ENCODE measurements at regions not wholly inside any gene's neighbourhood (a gene's known extent, or its start where the extent isn't known, plus 50 kb on each side); places are given as distances from the start of the nearest gene placed in this dataset.

GRCh38 chr3:62926494-62926893 is 51.3 kb upstream of the CADPS start:
- Mint-ChIP-seq H3K27ac (no peak overlapping the region), H3K36me3 (ENCODE audit: low read depth) (no peaks in the 10 kb centered on the region), H3K4me1 (no peaks in the 10 kb centered on the region), H3K4me3 (no peak overlapping the region), H3K27me3 (no peaks in the 10 kb centered on the region), H3K9me3 (no peaks in the 10 kb centered on the region)
- ChIA-PET CTCF (no interaction called here), POLR2A (no interaction called here)
- TF ChIP-seq CTCF (IDR thresholded peaks at IDR 0.05): no peak
- intact Hi-C loops (cut with micrococcal nuclease): no loop called here
- DNase-seq (no peak), ATAC-seq (ENCODE audit: low read depth) (no peak)

GRCh38 chr3:62928256-62928655 is 53.0 kb upstream of the CADPS start:
- intact Hi-C loops (cut with micrococcal nuclease): no loop called here
- DNase-seq (no peak), ATAC-seq (ENCODE audit: low read depth) (no peak)
- no peaks in the 10 kb centered on the region for H3K9me3 Mint-ChIP-seq
- H3K27ac Mint-ChIP-seq: no peak overlapping the region
- H3K4me1 Mint-ChIP-seq: no peaks in the 10 kb centered on the region
- no peaks in the 10 kb centered on the region for H3K36me3 Mint-ChIP-seq (ENCODE audit: low read depth)
- H3K27me3 Mint-ChIP-seq: no peaks in the 10 kb centered on the region
- POLR2A ChIA-PET: no interaction called here
- CTCF ChIA-PET: no interaction called here
- TF ChIP-seq CTCF (IDR thresholded peaks at IDR 0.05): no peak
- no peak overlapping the region for H3K4me3 Mint-ChIP-seq

GRCh38 chr3:62929771-62930170 is 54.6 kb upstream of the CADPS start:
- DNase-seq (no peak), ATAC-seq (ENCODE audit: low read depth) (no peak)
- no peaks in the 10 kb centered on the region for H3K36me3 Mint-ChIP-seq (ENCODE audit: low read depth)
- intact Hi-C loops (cut with micrococcal nuclease): no loop called here
- no peaks in the 10 kb centered on the region for H3K9me3 Mint-ChIP-seq
- TF ChIP-seq CTCF (IDR thresholded peaks at IDR 0.05): no peak
- no peaks in the 10 kb centered on the region for H3K4me1 Mint-ChIP-seq
- no peak overlapping the region for H3K4me3 Mint-ChIP-seq
- H3K27me3 Mint-ChIP-seq: no peaks in the 10 kb centered on the region
- no peak overlapping the region for H3K27ac Mint-ChIP-seq
- ChIA-PET POLR2A (no interaction called here), CTCF (no interaction called here)

- POLR2A ChIA-PET: no interaction called here
- no peaks in the 10 kb centered on the region for H3K27me3 Mint-ChIP-seq
- no peaks in the 10 kb centered on the region for H3K36me3 Mint-ChIP-seq (ENCODE audit: low read depth)
- H3K27ac Mint-ChIP-seq: no peak overlapping the region
- no peak overlapping the region for H3K4me3 Mint-ChIP-seq
- no peak for ATAC-seq (ENCODE audit: low read depth)
- H3K9me3 Mint-ChIP-seq: peaks cover 4% of the 10 kb centered on the region
- no peak for TF ChIP-seq CTCF (IDR thresholded peaks at IDR 0.05)
- no peak for DNase-seq
- intact Hi-C loops (cut with micrococcal nuclease): no loop called here
- CTCF ChIA-PET: no interaction called here
- no peaks in the 10 kb centered on the region for H3K4me1 Mint-ChIP-seq
Measured at GRCh38 chr3:62935793-62936192, 60.6 kb upstream of the CADPS start.

GRCh38 chr3:62936626-62937254 is 61.5 kb upstream of the CADPS start:
- TF ChIP-seq CTCF (IDR thresholded peaks at IDR 0.05): no peak
- no peak overlapping the region for H3K4me3 Mint-ChIP-seq
- DNase-seq: no peak
- H3K27me3 Mint-ChIP-seq: no peaks in the 10 kb centered on the region
- intact Hi-C loops (cut with micrococcal nuclease): no loop called here
- ChIA-PET POLR2A (no interaction called here), CTCF (no interaction called here)
- H3K36me3 Mint-ChIP-seq (ENCODE audit: low read depth): no peaks in the 10 kb centered on the region
- no peaks in the 10 kb centered on the region for H3K4me1 Mint-ChIP-seq
- H3K9me3 Mint-ChIP-seq: peaks cover 4% of the 10 kb centered on the region
- no peak for ATAC-seq (ENCODE audit: low read depth)
- no peak overlapping the region for H3K27ac Mint-ChIP-seq
